HUES64 (cell line): ENCODE measurements at regions not wholly inside any gene's neighbourhood (a gene's known extent, or its start where the extent isn't known, plus 50 kb on each side); places are given as distances from the start of the nearest gene placed in this dataset.
"Not testable (repeated sequence)": the region's sequence is repeated elsewhere in the genome, so short reads cannot be mapped to it uniquely, and the experiment has no call there.

ENCODE experiments used
- H3K27ac ChIP-seq: 2 replicates; pipeline ENCODE4 v1.7.0; 2013; ENCODE audit warnings: low read depth, low read length, inconsistent platforms
- H3K27me3 ChIP-seq: 2 replicates; pipeline ENCODE4 v1.6.1; 2013; ENCODE audit warnings: mild to moderate bottlenecking, low read length; ENCODE audit not compliant: insufficient read depth
- H3K36me3 ChIP-seq: 2 replicates; pipeline ENCODE4 v1.6.1; 2013; ENCODE audit warnings: mild to moderate bottlenecking, low read length; ENCODE audit not compliant: insufficient read depth
- H3K4me1 ChIP-seq: 2 replicates; pipeline ENCODE4 v1.6.1; 2013; ENCODE audit warnings: mild to moderate bottlenecking, low read length, moderate library complexity; ENCODE audit not compliant: insufficient read depth
- H3K4me3 ChIP-seq: 2 replicates; pipeline ENCODE4 v1.5.1; 2013; ENCODE audit warnings: mild to moderate bottlenecking, low read length, moderate library complexity
- H3K9ac ChIP-seq: 2 replicates; pipeline ENCODE4 v1.6.1; 2013; ENCODE audit warnings: mild to moderate bottlenecking, low read depth, low read length
- H3K9me3 ChIP-seq: 2 replicates; pipeline ENCODE4 v1.6.1; 2013; ENCODE audit warnings: low read depth, low read length; ENCODE audit not compliant: insufficient read depth
- WGBS: fragments of 150-250, 120-280 bp; methylation state at CpG from one replicate; pipeline ENCODE4 v1.1.7; 2013; ENCODE audit warnings: missing lambda C conversion rate; 5-methylcytosine and 5-hydroxymethylcytosine counted together

DNA sequence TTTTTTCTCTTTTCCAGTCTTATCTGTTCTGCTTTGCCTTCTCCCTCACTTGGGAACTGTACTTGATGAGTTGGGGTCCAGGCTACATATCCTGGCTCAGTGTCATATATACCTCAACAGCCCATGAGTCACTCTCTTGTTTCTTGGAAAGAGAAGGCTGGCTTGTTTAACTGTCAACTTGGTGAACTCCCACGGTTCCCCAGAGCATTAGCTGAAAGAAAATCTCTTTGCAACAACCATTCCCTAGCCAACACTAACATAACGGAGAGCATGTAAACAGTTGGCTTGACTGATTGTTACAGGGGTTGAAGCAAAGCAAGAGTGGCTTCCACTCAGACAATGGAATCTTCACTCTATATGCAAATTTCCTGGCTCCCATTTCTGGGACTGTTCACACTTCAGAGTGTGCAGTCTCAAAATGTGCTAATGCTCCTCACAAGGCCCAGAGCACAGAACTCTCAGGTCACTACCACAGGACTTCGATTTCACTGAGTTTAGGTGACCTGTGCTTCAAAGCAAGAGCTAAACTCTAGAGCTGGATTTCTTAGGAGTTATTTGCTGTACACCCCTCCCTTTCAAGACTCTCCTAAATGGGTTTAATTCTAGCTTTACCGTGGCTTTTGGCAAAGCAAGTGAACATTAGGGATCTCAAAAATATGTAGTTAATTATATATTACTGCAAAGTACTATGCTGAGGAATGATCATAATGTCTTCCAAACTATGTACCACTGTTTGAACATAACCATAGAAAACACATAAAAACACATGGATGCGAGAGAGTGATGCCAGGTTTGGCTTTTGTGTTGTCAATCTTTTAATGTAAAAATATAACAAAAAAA is 609.8 kb downstream of the RFPL4B start:
- Histone ChIP-seq H3K27ac (no peak overlapping the region), H3K36me3 (no peaks in the 10 kb centered on the region), H3K9me3 (0 out of 2 replicates have a peak, but pooled peaks cover 3% of the 10 kb centered on the region), H3K9ac (no peak overlapping the region), H3K4me1 (no peaks in the 10 kb centered on the region), H3K4me3 (no peak overlapping the region), H3K27me3 (no peaks in the 10 kb centered on the region)
- WGBS: 88% methylated on average over 3 of the region's 5 CpGs

DNA sequence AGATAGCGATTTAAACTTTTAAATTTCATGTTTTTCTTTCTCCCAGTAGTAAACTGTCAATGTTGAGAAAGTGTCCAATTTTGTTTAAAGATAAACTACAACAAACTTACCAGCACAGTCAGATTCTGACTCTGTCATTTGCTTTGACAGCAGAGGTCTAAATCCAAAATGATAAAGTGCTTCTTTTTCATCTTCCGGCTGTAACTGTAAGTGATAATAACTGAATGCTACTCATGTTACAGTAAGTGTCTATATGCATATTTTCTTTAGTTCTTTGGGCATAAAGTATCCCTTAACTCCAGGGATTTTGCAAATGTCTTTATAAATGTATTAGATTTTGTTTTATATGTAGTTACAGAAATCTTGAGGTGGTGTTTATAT is 610.4 kb downstream of the RFPL4B start:
- 0 out of 2 replicates have a peak, but pooled peaks cover 3% of the 10 kb centered on the region for H3K9me3 ChIP-seq
- H3K36me3 ChIP-seq: no peaks in the 10 kb centered on the region
- H3K27ac ChIP-seq: no peak overlapping the region
- WGBS: 100% methylated on average over 1 of the region's 2 CpGs
- H3K4me1 ChIP-seq: no peaks in the 10 kb centered on the region
- H3K4me3 ChIP-seq: no peak overlapping the region
- no peaks in the 10 kb centered on the region for H3K27me3 ChIP-seq
- H3K9ac ChIP-seq: no peak overlapping the region

DNA sequence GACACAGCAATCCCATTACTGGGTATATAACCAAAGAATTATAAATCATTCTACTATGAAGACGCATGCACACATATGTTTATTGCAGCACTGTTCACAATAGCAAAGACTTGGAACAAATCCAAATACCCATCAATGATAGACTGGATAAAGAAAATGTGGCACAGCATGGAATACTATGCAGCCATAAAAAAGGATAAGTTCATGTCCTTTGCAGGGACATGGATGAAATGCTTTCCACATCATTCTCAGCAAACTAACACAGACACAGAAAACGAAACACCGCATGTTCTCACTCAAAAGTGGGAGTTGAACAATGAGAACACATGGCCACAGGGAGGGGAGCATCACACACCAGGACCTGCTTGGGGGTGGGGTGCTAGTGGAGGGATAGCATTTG is 613.0 kb downstream of the RFPL4B start:
- H3K36me3 ChIP-seq, H3K4me1 ChIP-seq, H3K4me3 ChIP-seq, H3K9ac ChIP-seq, H3K27ac ChIP-seq, H3K9me3 ChIP-seq, H3K27me3 ChIP-seq: not testable (repeated sequence)
- WGBS: 93% methylated on average over 3 of the region's 3 CpGs

DNA sequence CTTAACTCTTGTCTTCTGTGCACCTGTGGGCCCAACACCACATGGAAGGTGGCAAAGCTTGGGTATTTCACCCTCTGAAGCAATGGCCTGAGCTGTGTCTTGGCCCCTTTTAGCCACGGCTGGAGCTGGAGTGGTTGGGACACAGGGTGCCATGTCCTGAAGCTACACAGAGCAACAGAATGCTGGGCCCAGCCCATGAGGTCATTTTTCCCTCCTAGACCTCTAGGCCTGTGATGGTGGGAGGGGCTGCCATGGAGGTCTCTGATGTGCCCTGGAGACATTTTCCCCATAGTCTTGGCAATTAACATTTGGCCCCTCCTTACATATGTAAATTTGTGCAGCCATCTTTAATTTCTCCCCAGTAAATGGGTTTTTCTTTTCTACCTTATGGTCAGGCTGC is 620.8 kb downstream of the RFPL4B start:
- H3K4me1 ChIP-seq: no peaks in the 10 kb centered on the region
- H3K9ac ChIP-seq: no peak overlapping the region
- no peaks in the 10 kb centered on the region for H3K27me3 ChIP-seq
- H3K27ac ChIP-seq: no peak overlapping the region
- H3K4me3 ChIP-seq: no peak overlapping the region
- 91% methylated on average over 1 of the region's 1 CpG for WGBS
- H3K36me3 ChIP-seq: no peaks in the 10 kb centered on the region
- peaks cover 9% of the 10 kb centered on the region; the same call in 1 of the 2 replicates for H3K9me3 ChIP-seq

DNA sequence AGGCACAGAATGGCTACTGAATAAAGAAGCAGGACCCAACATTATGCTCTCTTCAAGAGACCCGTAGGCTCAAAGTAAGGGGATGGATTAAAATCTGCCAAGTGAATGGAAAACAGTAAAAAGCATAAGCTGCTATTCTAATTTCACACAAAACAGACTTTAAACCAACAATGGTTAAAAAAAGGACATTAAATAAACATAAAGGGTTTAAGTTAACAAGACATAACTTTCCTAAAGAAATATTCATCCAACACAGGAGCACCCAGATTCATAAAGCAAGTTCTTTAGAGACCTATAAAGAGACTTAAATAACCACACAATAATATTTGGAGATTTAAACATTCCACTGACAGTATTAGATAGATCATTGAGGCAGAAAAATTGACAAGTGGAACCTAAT is 624.5 kb downstream of the RFPL4B start:
- no CpG with 5 or more reads among the region's 1 CpG for WGBS
- no peaks in the 10 kb centered on the region for H3K36me3 ChIP-seq
- H3K9me3 ChIP-seq: peaks cover 9% of the 10 kb centered on the region; the same call in 1 of the 2 replicates
- no peak overlapping the region for H3K27ac ChIP-seq
- no peaks in the 10 kb centered on the region for H3K27me3 ChIP-seq
- H3K9ac ChIP-seq: no peak overlapping the region
- no peaks in the 10 kb centered on the region for H3K4me1 ChIP-seq
- H3K4me3 ChIP-seq: no peak overlapping the region

DNA sequence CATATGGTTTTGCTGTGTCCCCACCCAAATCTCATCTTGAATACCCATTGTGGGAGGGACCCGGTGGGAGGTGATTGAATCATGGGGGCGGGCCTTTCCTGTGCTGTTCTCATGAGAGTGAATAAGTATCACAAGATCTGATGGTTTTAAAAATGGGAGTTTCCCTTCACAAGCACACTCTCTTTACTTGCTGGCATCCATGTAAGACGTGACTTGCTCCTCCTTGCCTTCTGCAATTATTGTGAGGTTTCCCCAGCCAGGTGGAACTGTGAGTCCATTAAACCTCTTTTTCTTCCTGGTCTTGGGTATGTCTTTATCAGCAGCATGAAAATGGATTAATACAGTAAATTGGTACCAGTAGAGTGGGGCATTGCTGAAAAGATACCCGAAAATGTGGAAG is 627.8 kb downstream of the RFPL4B start:
- H3K9me3 ChIP-seq, H3K36me3 ChIP-seq, H3K27me3 ChIP-seq, H3K4me3 ChIP-seq, H3K27ac ChIP-seq, H3K9ac ChIP-seq, H3K4me1 ChIP-seq: not testable (repeated sequence)
- 95% methylated on average over 3 of the region's 4 CpGs for WGBS

DNA sequence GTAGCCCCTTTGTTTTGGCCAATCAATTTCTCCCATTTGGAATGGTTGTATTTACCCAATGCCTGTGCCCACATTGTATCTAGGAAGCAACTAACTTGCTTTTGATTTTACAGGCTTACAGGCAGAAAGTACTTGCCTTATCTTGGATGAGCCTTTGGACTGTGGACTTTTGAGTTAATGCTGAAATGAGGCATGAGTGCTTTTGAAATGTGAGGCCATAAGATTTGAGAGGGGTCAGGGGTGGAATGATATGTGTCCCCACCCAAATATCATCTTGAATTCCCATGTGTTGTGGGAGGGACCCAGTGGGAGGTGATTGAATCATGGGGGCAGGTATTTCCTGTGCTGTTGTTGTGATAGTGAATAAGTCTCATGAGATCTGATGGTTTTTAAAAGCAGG is 629.4 kb downstream of the RFPL4B start:
- not testable (repeated sequence) for H3K27ac ChIP-seq, H3K4me1 ChIP-seq, H3K9ac ChIP-seq, H3K9me3 ChIP-seq, H3K27me3 ChIP-seq, H3K36me3 ChIP-seq, H3K4me3 ChIP-seq

GRCh38 chr6:112979830-112980229 is 632.7 kb downstream of the RFPL4B start:
- Histone ChIP-seq H3K9me3 (no peaks in the 10 kb centered on the region), H3K27ac (no peak overlapping the region), H3K9ac (no peak overlapping the region), H3K4me1 (no peaks in the 10 kb centered on the region; the same call in 1 of the 2 replicates), H3K4me3 (no peak overlapping the region), H3K27me3 (no peaks in the 10 kb centered on the region), H3K36me3 (no peaks in the 10 kb centered on the region)
- 92% methylated on average over 5 of the region's 5 CpGs for WGBS

GRCh38 chr6:112980676-112981075 is 633.5 kb downstream of the RFPL4B start:
- Histone ChIP-seq H3K36me3 (no peaks in the 10 kb centered on the region), H3K27me3 (no peaks in the 10 kb centered on the region)

GRCh38 chr6:112983713-112984261 is 636.7 kb downstream of the RFPL4B start:
- H3K36me3 ChIP-seq: no peaks in the 10 kb centered on the region
- no peak overlapping the region for H3K4me3 ChIP-seq
- no peak overlapping the region for H3K9ac ChIP-seq
- no CpG with 5 or more reads among the region's 1 CpG for WGBS
- no peaks in the 10 kb centered on the region; the same call in 1 of the 2 replicates for H3K4me1 ChIP-seq
- H3K9me3 ChIP-seq: peaks cover 1% of the 10 kb centered on the region; the same call in 1 of the 2 replicates
- no peak overlapping the region for H3K27ac ChIP-seq
- H3K27me3 ChIP-seq: no peaks in the 10 kb centered on the region

More at GRCh38 chr6:112980676-112981075, 633.5 kb downstream of the RFPL4B start:
- H3K9ac ChIP-seq: no peak overlapping the region
- H3K4me3 ChIP-seq: no peak overlapping the region
- no peak overlapping the region for H3K27ac ChIP-seq
- no peaks in the 10 kb centered on the region for H3K9me3 ChIP-seq
- WGBS: 100% methylated on average over 3 of the region's 3 CpGs
- H3K4me1 ChIP-seq: no peaks in the 10 kb centered on the region; the same call in 1 of the 2 replicates

- no peaks in the 10 kb centered on the region; the same call in 1 of the 2 replicates for H3K4me1 ChIP-seq
Observed at GRCh38 chr6:112984899-112985298, 637.8 kb downstream of the RFPL4B start.

More at GRCh38 chr6:112984899-112985298, 637.8 kb downstream of the RFPL4B start:
- WGBS: 78% methylated on average over 2 of the region's 2 CpGs
- Histone ChIP-seq H3K4me3 (no peak overlapping the region), H3K9ac (no peak overlapping the region), H3K27me3 (no peaks in the 10 kb centered on the region), H3K36me3 (no peaks in the 10 kb centered on the region), H3K27ac (no peak overlapping the region), H3K9me3 (peaks cover 3% of the 10 kb centered on the region; the same call in 1 of the 2 replicates)
